HCT116 (cell line): ENCODE measurements at regions not wholly inside any gene's neighbourhood (a gene's known extent, or its start where the extent isn't known, plus 50 kb on each side); places are given as distances from the start of the nearest gene placed in this dataset.

Source experiments
- ATAC-seq: fragments of 200-7000 bp; cut with Tn5 transposase; 2 replicates; pipeline ENCODE4 v1.9.1; 2020; ENCODE audit warnings: mild to moderate bottlenecking, moderate library complexity
- BruUV-seq: library from RNA; stranded (reverse); fragments of 400-500 nt; replicated peaks from 2 replicates; lab custom pipeline; 2021; lab: Mats Ljungman, UMichigan
- CTCF ChIA-PET: fragments of 300-600 bp; sonication (Branson Sonifier 250); formaldehyde crosslinking; loops from one replicate; lab custom pipeline; 2021; ENCODE audit warnings: antibody characterized with exemption; lab: Charles Lee
- POLR2A ChIA-PET: fragments of 300-600, 350-600 bp; sonication (Branson Sonifier 250); formaldehyde crosslinking; loops from one replicate; lab custom pipeline; 2021; ENCODE audit warnings: antibody characterized with exemption; lab: Charles Lee
- RAD21 ChIA-PET, 2 experiments: fragments of 300-600 bp; sonication (Branson Sonifier 250); formaldehyde crosslinking; loops; one replicate each; lab custom pipeline; 2023; ENCODE audit warnings: low total read pairs in 2 of 2; ENCODE audit not compliant: uncharacterized antibody in 2 of 2, unreplicated experiment in 2 of 2, low non-redundant PET in 1 of 2; lab: Charles Lee
- DNase-seq: peaks from one replicate; pipeline ENCODE4 v3.0.0-alpha.2; 2010; ENCODE audit warnings: low read depth, low spot score
- H2AFZ ChIP-seq: fragments of 200-600 bp; shearing (Covaris generic), sonication (generic); 2 replicates; pipeline ENCODE4 v1.6.1; 2017; ENCODE audit warnings: low read depth, mixed run types, mixed read lengths, antibody characterized with exemption, low read length; ENCODE audit not compliant: poor library complexity, severe bottlenecking
- H3K27ac ChIP-seq: 2 replicates; pipeline ENCODE4 v1.5.1; 2012; ENCODE audit warnings: low read depth, low read length
- H3K27me3 ChIP-seq: fragments of 200-600 bp; sonication (generic); 2 replicates; pipeline ENCODE4 v1.6.1; 2016; ENCODE audit warnings: mixed run types, low read length, mixed read lengths; ENCODE audit not compliant: insufficient read depth
- H3K36me3 ChIP-seq, 2 experiments: fragments of 200-500 bp in 1 of 2; fragments of 200-600 bp in 1 of 2; sonication (Bioruptor generic) in 1 of 2; sonication (generic) in 1 of 2; 2 replicates each; pipeline versions ENCODE4 v1.5.1 to v1.6.1; 2014 to 2016; ENCODE audit warnings: low read length in 2 of 2, inconsistent platforms in 1 of 2, mixed read lengths in 1 of 2, mixed run types in 1 of 2; ENCODE audit not compliant: insufficient read depth in 2 of 2, control insufficient read depth in 1 of 2
- H3K4me1 ChIP-seq, 2 experiments: fragments of 200-600 bp in 1 of 2; sonication (generic) in 1 of 2; 2 replicates each; pipeline versions ENCODE4 v1.5.1 to v1.6.1; 2012 to 2017; ENCODE audit warnings: low read length in 2 of 2, inconsistent platforms in 1 of 2, mild to moderate bottlenecking in 1 of 2, mixed read lengths in 1 of 2, mixed run types in 1 of 2, moderate library complexity in 1 of 2; ENCODE audit not compliant: insufficient read depth in 2 of 2, control insufficient read depth in 1 of 2
- H3K4me2 ChIP-seq: fragments of 200-600 bp; sonication (generic); 2 replicates; pipeline ENCODE4 v1.6.1; 2017; ENCODE audit warnings: mixed run types, low read length, mixed read lengths
- H3K4me3 ChIP-seq, 2 experiments: fragments of 200-600 bp in 1 of 2; sonication (generic) in 1 of 2; replicated peaks in 1 of 2; 2 replicates each; pipeline ENCODE4 v1.5.1; 2011 to 2016; ENCODE audit warnings: low read length in 2 of 2, control low read depth in 1 of 2, low read depth in 1 of 2, mild to moderate bottlenecking in 1 of 2, mixed read lengths in 1 of 2, mixed run types in 1 of 2
- H3K79me2 ChIP-seq: fragments of 200-600 bp; sonication (generic); 2 replicates; pipeline ENCODE4 v1.6.1; 2017; ENCODE audit warnings: mild to moderate bottlenecking, mixed run types, low read length, moderate library complexity, mixed read lengths; ENCODE audit not compliant: insufficient read depth
- H3K9ac ChIP-seq: fragments of 200-600 bp; sonication (generic); 2 replicates; pipeline ENCODE4 v1.6.1; 2016; ENCODE audit warnings: low read length, mixed read lengths
- H3K9me2 ChIP-seq: fragments of 200-600 bp; sonication (generic), shearing (Covaris generic); 2 replicates; pipeline ENCODE4 v1.6.1; 2017; ENCODE audit warnings: mixed run types, mild to moderate bottlenecking, moderate library complexity; ENCODE audit not compliant: insufficient read depth
- H3K9me3 ChIP-seq, 2 experiments: fragments of 200-500 bp in 1 of 2; fragments of 200-600 bp in 1 of 2; sonication (Bioruptor generic) in 1 of 2; sonication (generic) in 1 of 2; 2 replicates each; pipeline ENCODE4 v1.6.1; 2014 to 2017; ENCODE audit warnings: low read length in 2 of 2, mixed read lengths in 2 of 2, inconsistent platforms in 1 of 2, low read depth in 1 of 2, mild to moderate bottlenecking in 1 of 2, mixed run types in 1 of 2, moderate library complexity in 1 of 2; ENCODE audit not compliant: control insufficient read depth in 1 of 2, insufficient read depth in 1 of 2
- H4K20me1 ChIP-seq: fragments of 200-600 bp; sonication (generic), shearing (Covaris generic); 2 replicates; pipeline ENCODE4 v1.6.1; 2017; ENCODE audit warnings: mixed run types, mild to moderate bottlenecking, moderate library complexity; ENCODE audit not compliant: insufficient read depth
- ATF3 ChIP-seq: IDR thresholded peaks from 2 replicates; pipeline ENCODE4 v1.6.1; 2012
- EGR1 ChIP-seq: IDR thresholded peaks from 2 replicates; pipeline ENCODE4 v1.6.1; 2012; ENCODE audit warnings: low read depth
- FOSL1 ChIP-seq: IDR thresholded peaks from 2 replicates; pipeline ENCODE4 v1.6.1; 2012; ENCODE audit warnings: low read depth
- JUND ChIP-seq: IDR thresholded peaks from 2 replicates; pipeline ENCODE4 v1.6.1; 2012
- REST ChIP-seq: IDR thresholded peaks from 2 replicates; pipeline ENCODE4 v1.6.1; 2012; ENCODE audit warnings: low read depth
- SIN3A ChIP-seq: IDR thresholded peaks from 2 replicates; pipeline ENCODE4 v1.6.1; 2012; ENCODE audit warnings: low read depth
- SP1 ChIP-seq: IDR thresholded peaks from 2 replicates; pipeline ENCODE4 v1.6.1; 2012; ENCODE audit warnings: low read depth
- SRF ChIP-seq: IDR thresholded peaks from 2 replicates; pipeline ENCODE4 v1.6.1; 2012; ENCODE audit warnings: low read depth
- TCF7L2 ChIP-seq: IDR thresholded peaks from 2 replicates; pipeline ENCODE4 v1.7.0; 2011; ENCODE audit warnings: borderline replicate concordance, inconsistent platforms; ENCODE audit not compliant: insufficient read depth, insufficient read length; ENCODE audit errors: extremely low read depth
- YY1 ChIP-seq: IDR thresholded peaks from 2 replicates; pipeline ENCODE4 v1.6.1; 2011; ENCODE audit warnings: low read length, low read depth, moderate library complexity, mild to moderate bottlenecking; ENCODE audit not compliant: insufficient replicate concordance; ENCODE audit errors: extremely low read depth
- ZFX ChIP-seq: fragments of 450-650 bp; IDR thresholded peaks from 2 replicates; pipeline ENCODE4 v1.6.1; 2017
- intact Hi-C: fragments of 100-400 bp; cut with micrococcal nuclease; formaldehyde crosslinking; loops from 2 replicates; pipeline ENCODE4 v1.10.0; 2022

- ChIA-PET CTCF (no interaction called here), POLR2A (no interaction called here), RAD21 (no interaction called here)
- ATAC-seq (no peak), DNase-seq (no peak)
- no peak for TF ChIP-seq SP1
- no peak for TF ChIP-seq YY1
- no peak for TF ChIP-seq REST
- no peak for TF ChIP-seq FOSL1
- TF ChIP-seq EGR1 = no peak
- BruUV-seq = no TSS peak
- H3K4me1 ChIP-seq = no peaks in the 10 kb centered on the region
- no peaks in the 10 kb centered on the region for H3K79me2 ChIP-seq
- no peaks in the 10 kb centered on the region for H3K9me3 ChIP-seq
- H3K36me3 ChIP-seq = no peaks in the 10 kb centered on the region
- no peak overlapping the region for H3K4me3 ChIP-seq
- H3K27me3 ChIP-seq = no peaks in the 10 kb centered on the region
- no peak overlapping the region for H3K9ac ChIP-seq
- H3K27ac ChIP-seq = no peak overlapping the region
- H4K20me1 ChIP-seq = no peaks in the 10 kb centered on the region
- H2AFZ ChIP-seq = no peak overlapping the region
- H3K4me2 ChIP-seq = no peak overlapping the region
- H3K9me2 ChIP-seq = no peaks in the 10 kb centered on the region
- intact Hi-C loops = no loop called here
These were observed 63.8 kb upstream of the EIF2S2 start for GRCh38 chr20:34175879-34176278.

- no TSS peak for BruUV-seq
- H3K36me3 ChIP-seq = no peaks in the 10 kb centered on the region
- intact Hi-C loops = no loop called here
- ATAC-seq (no peak), DNase-seq (no peak)
- H3K9me3 ChIP-seq = no peaks in the 10 kb centered on the region
- H3K9me2 ChIP-seq = no peaks in the 10 kb centered on the region
- no peaks in the 10 kb centered on the region for H4K20me1 ChIP-seq
- CTCF ChIA-PET = interaction anchor here (1.7 kb wide), 1 partner anchor 13 kb away, joined by 10 read pairs; no protein-coding TSS in a partner anchor
- H2AFZ ChIP-seq = no peak overlapping the region
- H3K4me3 ChIP-seq = no peak overlapping the region
- H3K9ac ChIP-seq = no peak overlapping the region
- no peaks in the 10 kb centered on the region for H3K27me3 ChIP-seq
- no peak overlapping the region for H3K27ac ChIP-seq
- no peaks in the 10 kb centered on the region for H3K4me1 ChIP-seq
- H3K79me2 ChIP-seq = no peaks in the 10 kb centered on the region
- RAD21 ChIA-PET = no interaction called here
- H3K4me2 ChIP-seq = no peak overlapping the region
- POLR2A ChIA-PET = no interaction called here
- TF ChIP-seq SRF (no peak), ZFX (no peak), SIN3A (no peak), TCF7L2 (no peak), YY1 (no peak), REST (no peak), ATF3 (no peak), JUND (no peak)
These were observed 64.2 kb upstream of the ASIP start for GRCh38 chr20:34177052-34177451.
